GM18870 (cell line): ENCODE measurements at regions not wholly inside any gene's neighbourhood (a gene's known extent, or its start where the extent isn't known, plus 50 kb on each side); places are given as distances from the start of the nearest gene placed in this dataset.
"Not testable (repeated sequence)": the region's sequence is repeated elsewhere in the genome, so short reads cannot be mapped to it uniquely, and the experiment has no call there.

ENCODE experiments used
- ATAC-seq: cut with Tn5 transposase; IDR thresholded peaks from one replicate; pipeline ENCODE4 v1.9.1; 2021; ENCODE audit warnings: moderate library complexity; ENCODE audit not compliant: unreplicated experiment

DNA sequence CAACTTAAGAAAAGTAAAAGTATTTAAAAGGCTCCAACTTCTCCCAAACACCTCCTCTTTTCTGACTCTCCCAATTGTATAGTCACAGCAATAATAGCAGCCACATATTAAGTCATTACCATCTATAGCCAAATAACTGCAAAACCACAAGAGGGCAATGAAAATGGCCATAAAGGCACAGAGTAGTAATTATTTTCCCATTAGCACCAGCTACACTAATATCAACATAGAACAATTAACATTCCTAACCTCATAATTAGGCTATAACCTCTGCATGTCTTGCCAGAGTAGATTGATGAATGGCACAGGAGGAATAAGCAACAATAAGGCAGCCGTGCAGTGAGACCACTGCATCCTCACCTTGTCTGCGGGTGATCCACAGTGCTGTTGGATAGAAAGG, 226.4 kb upstream of the SERP2 start:
- ATAC-seq: no peak

DNA sequence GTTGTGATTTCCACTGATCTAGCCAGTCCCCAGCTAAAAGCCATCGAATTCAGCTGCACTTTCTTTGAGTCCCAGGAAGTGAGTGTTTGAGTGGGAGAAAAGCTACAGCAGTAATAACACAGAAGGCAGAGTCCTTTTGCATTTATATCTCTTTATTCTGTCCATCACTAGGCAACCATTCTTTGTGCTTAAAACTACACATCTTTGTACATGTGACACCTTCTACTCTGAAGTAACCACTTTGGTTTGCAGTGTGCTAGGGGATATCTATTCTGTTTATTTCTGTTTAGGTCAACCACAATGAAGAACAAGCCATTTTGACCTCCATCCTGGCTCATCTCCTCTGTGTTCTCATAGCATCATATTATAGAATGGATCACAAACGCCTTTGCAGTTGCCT, 226.0 kb upstream of the SERP2 start:
- ATAC-seq: no peak

- ATAC-seq: no peak
Measured at GRCh38 chr13:44148159-44148914, 225.3 kb upstream of the SERP2 start.

DNA sequence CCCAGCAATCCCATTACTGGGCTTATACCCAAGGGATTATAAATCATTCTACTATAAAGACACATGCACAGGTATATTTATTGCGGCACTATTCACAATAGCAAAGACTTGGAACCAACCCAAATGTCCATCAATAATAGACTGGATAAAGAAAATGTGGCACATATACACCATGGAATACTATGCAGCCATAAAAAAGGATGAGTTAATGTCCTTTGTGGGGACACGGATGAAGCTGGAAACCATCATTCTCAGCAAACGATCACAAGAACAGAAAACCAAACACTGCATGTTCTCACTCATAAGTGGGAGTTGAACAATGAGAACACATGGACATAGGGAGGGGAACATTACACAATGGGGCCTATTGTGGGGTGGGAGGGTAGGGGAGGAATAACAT, 224.4 kb upstream of the SERP2 start:
- not testable (repeated sequence) for ATAC-seq

DNA sequence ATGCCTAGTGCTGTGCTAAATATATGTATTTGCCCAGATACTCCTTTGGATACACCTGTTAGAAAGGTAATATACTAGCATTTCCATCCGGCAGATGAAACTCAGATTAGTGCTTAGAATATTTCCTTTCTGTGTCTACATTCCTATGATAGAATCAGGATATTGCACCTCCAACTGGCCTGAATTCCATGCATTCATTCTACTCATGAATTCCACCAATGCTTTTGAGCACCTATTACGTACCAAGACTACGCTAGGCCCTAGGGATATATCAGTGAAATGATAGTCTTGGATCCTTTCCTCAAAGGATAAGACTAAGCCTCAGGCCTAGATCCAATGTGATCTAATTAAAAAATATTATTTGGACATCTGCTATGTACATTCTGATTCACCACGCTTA, 223.8 kb upstream of the SERP2 start:
- no peak for ATAC-seq

DNA sequence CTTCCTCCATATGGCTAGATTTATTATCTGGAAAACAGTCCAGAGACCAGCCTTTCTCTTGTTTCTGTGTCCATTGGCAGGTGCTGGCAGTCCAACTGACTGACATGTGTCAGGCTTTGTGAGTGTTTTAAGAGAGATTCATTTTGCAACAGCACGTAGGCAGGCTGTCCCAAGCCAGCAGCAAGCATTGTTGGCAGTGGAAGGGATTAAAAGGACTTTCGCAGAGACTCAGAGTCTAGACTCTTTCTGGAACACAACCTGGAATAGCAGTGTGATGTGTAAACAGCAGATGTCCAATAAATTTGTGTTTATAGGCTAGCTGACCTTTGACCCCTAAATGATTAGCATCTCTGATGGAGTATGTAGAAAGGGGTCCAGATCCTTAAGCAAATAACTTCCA, 222.2 kb upstream of the SERP2 start:
- ATAC-seq: no peak

GRCh38 chr13:44153496-44153895, 220.1 kb upstream of the SERP2 start:
- ATAC-seq: no peak

GRCh38 chr13:44155422-44156293, 218.0 kb upstream of the SERP2 start:
- no peak for ATAC-seq

DNA sequence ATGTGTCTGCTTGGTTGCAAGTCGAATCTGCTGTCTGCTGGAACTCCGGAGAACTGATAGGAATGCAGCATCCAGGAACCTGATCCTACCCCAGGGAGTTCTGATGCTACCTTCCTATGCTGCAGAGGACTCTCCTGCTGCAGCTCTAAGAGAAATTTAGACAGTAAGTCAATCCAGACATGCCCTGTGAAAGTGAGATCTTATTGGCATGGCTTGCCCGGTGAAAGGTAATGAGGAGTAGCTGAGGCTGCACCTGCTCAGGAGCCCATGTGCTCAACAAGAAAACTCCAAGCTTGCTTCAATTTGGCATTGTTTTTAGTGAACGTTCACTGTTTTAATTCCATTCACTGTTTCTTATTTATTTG, 217.3 kb upstream of the SERP2 start:
- ATAC-seq: no peak

GRCh38 chr13:44157606-44158005, 216.0 kb upstream of the SERP2 start:
- no peak for ATAC-seq

DNA sequence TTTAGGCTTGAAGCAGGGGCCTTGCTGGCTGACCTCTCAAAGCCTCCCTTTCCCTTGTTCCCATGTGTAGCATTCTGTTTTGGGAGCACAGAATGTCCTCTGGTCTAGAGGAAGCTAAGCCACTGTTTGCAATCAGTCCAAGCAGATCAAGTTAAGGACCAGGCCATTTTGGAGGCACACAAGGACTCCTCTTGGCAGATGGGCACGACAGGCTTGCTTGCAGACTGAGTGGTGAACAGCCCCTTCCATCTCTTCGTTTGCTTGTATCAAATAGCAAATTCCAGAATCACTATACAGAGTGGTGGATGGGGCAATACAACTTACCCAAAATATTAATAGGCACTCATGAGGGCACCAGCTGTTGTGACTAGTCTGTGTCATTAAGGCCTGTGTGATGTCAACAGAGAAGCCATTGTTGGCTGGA, 215.5 kb upstream of the SERP2 start:
- no peak for ATAC-seq

DNA sequence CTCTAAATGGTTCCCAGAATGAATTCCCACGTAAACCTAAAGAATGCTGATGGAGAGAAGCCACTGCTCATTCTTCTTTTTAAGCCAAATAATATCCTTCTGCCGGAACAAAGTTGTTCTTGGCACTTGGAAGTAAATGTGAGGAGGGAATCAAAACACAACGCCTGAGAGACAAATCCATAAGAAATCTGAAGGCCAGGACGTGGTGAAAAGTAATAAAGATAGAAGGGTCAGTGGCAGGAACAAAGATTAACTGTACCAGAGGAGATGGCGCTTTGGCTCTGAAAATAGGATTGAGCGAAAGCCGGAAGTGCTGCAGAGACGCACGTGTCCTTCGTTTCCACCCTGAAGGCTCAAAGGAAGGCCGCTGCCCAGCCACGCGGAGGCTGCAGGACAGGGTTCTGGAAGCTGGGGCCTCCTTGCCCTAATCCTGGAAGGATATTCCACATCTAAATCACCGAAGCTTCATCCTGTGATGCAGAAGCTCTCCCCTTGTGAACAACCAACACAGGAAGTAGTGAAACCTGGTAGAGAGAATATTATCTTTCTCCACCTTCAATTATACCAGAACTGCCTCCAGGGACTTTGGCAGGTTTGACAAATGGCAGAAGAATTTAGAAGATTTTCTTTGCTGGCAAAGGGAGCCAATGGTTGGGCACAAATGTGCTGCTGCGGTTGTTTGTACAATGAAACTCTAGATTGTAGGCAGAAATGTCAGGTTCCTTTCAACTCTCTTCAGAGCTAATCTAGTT, 214.6 kb upstream of the SERP2 start:
- no peak for ATAC-seq

- no peak for ATAC-seq
Measured at GRCh38 chr13:44159633-44160279, 213.9 kb upstream of the SERP2 start.

GRCh38 chr13:44160591-44161191, 212.9 kb upstream of the SERP2 start:
- ATAC-seq: no peak

GRCh38 chr13:44163108-44163507, 210.5 kb upstream of the SERP2 start:
- no peak for ATAC-seq

GRCh38 chr13:44165221-44165888, 208.3 kb upstream of the SERP2 start:
- no peak for ATAC-seq

- no peak for ATAC-seq
Measured at GRCh38 chr13:44165889-44166496, 207.6 kb upstream of the SERP2 start.

DNA sequence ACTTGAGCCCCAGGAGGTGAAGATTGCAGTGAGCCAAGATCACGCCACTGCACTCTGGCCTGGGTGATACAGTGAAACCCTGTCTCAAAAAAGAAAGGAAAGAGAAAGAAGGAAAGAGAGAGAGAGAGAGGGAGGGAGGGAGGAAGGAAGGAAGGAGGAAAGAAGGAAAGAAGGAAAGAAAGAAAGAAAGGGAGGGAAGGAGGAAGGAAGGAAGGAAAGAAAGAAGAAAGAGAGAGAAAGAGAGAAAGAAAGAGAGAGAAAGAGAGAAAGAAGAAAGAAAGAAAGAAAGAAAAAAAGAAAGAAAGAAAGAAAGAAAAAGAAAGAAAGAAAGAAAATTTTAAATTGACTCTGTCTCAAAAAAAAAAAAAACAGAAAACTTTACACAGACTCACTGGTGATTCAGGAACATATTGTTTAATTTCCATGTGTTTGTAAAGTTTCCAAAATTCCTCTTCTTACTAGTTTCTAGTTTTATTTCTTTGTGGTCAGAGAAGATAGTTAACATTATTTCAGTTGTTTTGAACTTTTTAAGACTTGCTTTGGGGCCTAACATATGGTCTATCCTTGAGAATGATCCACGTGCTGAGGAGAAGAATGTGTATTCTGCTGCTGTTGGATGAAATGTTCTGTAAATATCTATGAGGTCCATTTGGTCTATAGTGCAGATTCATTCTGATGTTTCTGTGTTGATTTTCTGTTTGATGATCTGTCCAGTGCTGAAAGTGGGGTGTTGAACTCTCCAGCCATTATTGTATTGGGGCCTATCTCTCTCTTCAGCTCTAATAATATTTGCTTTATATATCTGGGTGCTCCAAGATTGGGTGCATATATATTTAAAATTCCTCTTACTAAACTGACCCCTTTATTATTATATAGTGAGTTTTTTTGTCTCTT, 204.4 kb upstream of the SERP2 start:
- ATAC-seq: no peak

DNA sequence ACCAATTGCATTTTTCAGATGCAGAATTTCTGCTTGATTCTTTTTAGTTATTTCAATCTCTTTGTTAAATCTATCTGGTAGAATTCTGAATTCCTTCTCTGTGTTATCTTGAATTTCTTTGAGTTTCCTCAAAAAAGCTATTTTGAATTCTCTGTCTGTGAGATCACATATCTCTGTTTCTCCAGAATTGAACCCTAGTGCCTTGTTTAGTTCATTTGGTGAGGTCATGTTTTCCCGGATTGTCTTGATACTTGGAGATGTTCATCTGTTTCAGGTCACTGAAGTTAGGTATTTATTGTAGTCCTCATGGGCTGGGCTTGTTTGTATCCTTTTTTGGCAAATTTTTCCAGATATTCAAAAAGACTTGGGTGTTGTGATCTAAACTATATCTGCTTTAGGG, 202.9 kb upstream of the SERP2 start:
- no peak for ATAC-seq
